ENCODE measurements at regions not wholly inside any gene's neighbourhood (a gene's known extent, or its start where the extent isn't known, plus 50 kb on each side); places are given as distances from the start of the nearest gene placed in this dataset.

DNA sequence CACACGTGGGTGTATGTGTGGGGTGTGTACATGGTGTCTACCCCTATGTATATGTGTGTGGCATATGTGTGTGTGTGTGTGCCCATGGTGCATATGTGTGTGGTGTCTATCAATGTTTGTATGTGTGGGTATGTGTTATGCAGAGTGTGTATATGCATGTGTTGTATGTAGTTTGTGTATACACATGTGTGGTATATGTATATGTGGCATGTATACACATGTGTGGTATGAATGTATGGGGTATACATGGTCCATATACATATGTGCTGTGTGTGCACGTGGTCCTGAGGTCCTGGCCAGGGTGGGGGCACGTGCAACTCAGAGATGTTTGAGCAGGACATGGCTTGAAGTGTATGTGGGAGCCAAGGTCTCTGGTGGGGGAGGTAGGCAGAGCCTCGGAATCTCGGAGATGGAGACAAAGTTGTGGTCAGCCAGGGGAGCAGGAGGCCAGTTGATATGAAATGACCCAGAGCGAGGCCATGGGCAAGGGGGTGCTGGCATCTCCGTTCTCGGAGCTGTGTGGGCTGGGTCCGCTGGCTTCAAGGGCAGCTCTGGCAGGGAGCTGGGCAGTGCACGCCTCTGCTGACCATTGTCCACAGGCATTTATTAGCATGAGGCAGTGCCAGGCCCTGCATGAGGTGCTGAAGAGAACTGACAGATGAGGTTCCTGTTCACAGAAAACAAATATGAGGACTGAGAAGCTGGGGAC lies 276.2 kb upstream of the CHD6 start:
- no peak overlapping the region for H3K27ac Mint-ChIP-seq

DNA sequence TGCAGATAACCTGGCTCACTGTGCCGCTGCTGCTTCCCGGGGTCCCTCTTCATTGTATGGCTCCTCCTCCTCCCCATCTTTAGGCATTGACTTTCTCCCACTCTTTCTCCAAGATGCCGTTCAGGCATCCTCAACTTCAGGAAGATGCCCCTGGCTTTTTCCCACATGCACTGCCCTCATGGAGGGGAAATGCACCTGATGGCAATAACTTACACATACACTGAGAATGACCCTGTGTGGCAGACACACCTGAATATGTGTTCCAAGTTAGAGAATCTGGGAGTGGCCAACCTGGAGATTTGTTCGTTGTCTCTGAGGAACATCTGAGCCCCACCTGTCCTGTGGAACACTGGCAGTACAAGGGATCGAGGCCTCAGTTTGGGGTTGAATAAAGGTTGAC lies 273.9 kb upstream of the CHD6 start:
- H3K4me3 Mint-ChIP-seq = no peak overlapping the region
- POLR2A ChIA-PET = no interaction called here
- DNase-seq (no peak), ATAC-seq (replicated peaks in 1 of 4) (no peak)
- Histone ChIP-seq H3K4me1 (ENCODE audit: control insufficient read depth in 1 of 2, extremely low read depth in 1 of 2, insufficient read depth in 2 of 2, low read length in 2 of 2) (no peaks in the 10 kb centered on the region), H3K4me3 (ENCODE audit: control insufficient read depth in 1 of 2, extremely low read depth in 1 of 2, low read length in 1 of 2) (no peak overlapping the region), H3K36me3 (ENCODE audit: control insufficient read depth in 2 of 2, extremely low read depth in 1 of 2, insufficient read depth in 1 of 2, low read length in 1 of 2) (no peaks in the 10 kb centered on the region), H3K27me3 (replicated peaks in 1 of 2; ENCODE audit: control insufficient read depth in 2 of 2, extremely low read depth in 1 of 2, insufficient read depth in 2 of 2, low read length in 1 of 2) (peaks cover 0 to 4% of the 10 kb centered on the region in 2 experiments), H3K27ac (ENCODE audit: low read length) (no peak overlapping the region), H3K9me3 (no peaks in the 10 kb centered on the region)
- H3K4me1 Mint-ChIP-seq = no peaks in the 10 kb centered on the region
- no peak overlapping the region for H3K27ac Mint-ChIP-seq
- H3K9me3 Mint-ChIP-seq = peaks cover 0 to 8% (median 0%) of the 10 kb centered on the region in 3 donors
- H3K27me3 Mint-ChIP-seq = peaks cover 5 to 11% of the 10 kb centered on the region in 2 donors
- CTCF ChIA-PET = no interaction called here
- no peaks in the 10 kb centered on the region for H3K36me3 Mint-ChIP-seq
- WGBS (ENCODE audit: insufficient coverage) = 75% methylated on average over 4 of the region's 5 CpGs

More for the DNA sequence above, 276.2 kb upstream of the CHD6 start:
- WGBS (ENCODE audit: insufficient coverage) = 75% methylated on average over 10 of the region's 10 CpGs
- no peak overlapping the region for H3K4me3 ChIP-seq (ENCODE audit: control insufficient read depth in 1 of 2, extremely low read depth in 1 of 2, low read length in 1 of 2)
- Mint-ChIP-seq H3K27me3 (peaks cover 5 to 18% of the 10 kb centered on the region in 2 donors), H3K9me3 (peaks cover 0 to 8% (median 0%) of the 10 kb centered on the region in 3 donors), H3K4me3 (no peak overlapping the region), H3K36me3 (no peaks in the 10 kb centered on the region), H3K4me1 (no peaks in the 10 kb centered on the region)
- DNase-seq (no peak), ATAC-seq (replicated peaks in 1 of 4) (no peak)
- no peaks in the 10 kb centered on the region for H3K9me3 ChIP-seq
- peaks cover 0 to 4% of the 10 kb centered on the region in 2 experiments for H3K27me3 ChIP-seq (replicated peaks in 1 of 2; ENCODE audit: control insufficient read depth in 2 of 2, extremely low read depth in 1 of 2, insufficient read depth in 2 of 2, low read length in 1 of 2)
- no peaks in the 10 kb centered on the region for H3K4me1 ChIP-seq (ENCODE audit: control insufficient read depth in 1 of 2, extremely low read depth in 1 of 2, insufficient read depth in 2 of 2, low read length in 2 of 2)
- H3K36me3 ChIP-seq (ENCODE audit: control insufficient read depth in 2 of 2, extremely low read depth in 1 of 2, insufficient read depth in 1 of 2, low read length in 1 of 2) = no peaks in the 10 kb centered on the region
- H3K27ac ChIP-seq (ENCODE audit: low read length) = no peak overlapping the region
- ChIA-PET POLR2A (no interaction called here), CTCF (no interaction called here)

- Histone ChIP-seq H3K27me3 (replicated peaks in 1 of 2; ENCODE audit: control insufficient read depth in 2 of 2, extremely low read depth in 1 of 2, insufficient read depth in 2 of 2, low read length in 1 of 2) (peaks cover 0 to 4% of the 10 kb centered on the region in 2 experiments), H3K27ac (ENCODE audit: low read length) (no peak overlapping the region), H3K4me1 (ENCODE audit: control insufficient read depth in 1 of 2, extremely low read depth in 1 of 2, insufficient read depth in 2 of 2, low read length in 2 of 2) (no peaks in the 10 kb centered on the region), H3K4me3 (ENCODE audit: control insufficient read depth in 1 of 2, extremely low read depth in 1 of 2, low read length in 1 of 2) (no peak overlapping the region), H3K9me3 (no peaks in the 10 kb centered on the region), H3K36me3 (ENCODE audit: control insufficient read depth in 2 of 2, extremely low read depth in 1 of 2, insufficient read depth in 1 of 2, low read length in 1 of 2) (no peaks in the 10 kb centered on the region)
- H3K9me3 Mint-ChIP-seq = peaks cover 0 to 8% (median 0%) of the 10 kb centered on the region in 3 donors
- H3K27me3 Mint-ChIP-seq = peaks cover 5 to 6% of the 10 kb centered on the region in 2 donors
- DNase-seq (no peak), ATAC-seq (replicated peaks in 1 of 4) (no peak)
- H3K27ac Mint-ChIP-seq = no peak overlapping the region
- H3K4me1 Mint-ChIP-seq = no peaks in the 10 kb centered on the region
- no peaks in the 10 kb centered on the region for H3K36me3 Mint-ChIP-seq
- CTCF ChIA-PET = no interaction called here
- WGBS (ENCODE audit: insufficient coverage) = 48% methylated on average over 4 of the region's 4 CpGs
- POLR2A ChIA-PET = no interaction called here
- H3K4me3 Mint-ChIP-seq = no peak overlapping the region
Observed at GRCh38 chr20:41889844-41890224, 271.7 kb upstream of the CHD6 start.

DNA sequence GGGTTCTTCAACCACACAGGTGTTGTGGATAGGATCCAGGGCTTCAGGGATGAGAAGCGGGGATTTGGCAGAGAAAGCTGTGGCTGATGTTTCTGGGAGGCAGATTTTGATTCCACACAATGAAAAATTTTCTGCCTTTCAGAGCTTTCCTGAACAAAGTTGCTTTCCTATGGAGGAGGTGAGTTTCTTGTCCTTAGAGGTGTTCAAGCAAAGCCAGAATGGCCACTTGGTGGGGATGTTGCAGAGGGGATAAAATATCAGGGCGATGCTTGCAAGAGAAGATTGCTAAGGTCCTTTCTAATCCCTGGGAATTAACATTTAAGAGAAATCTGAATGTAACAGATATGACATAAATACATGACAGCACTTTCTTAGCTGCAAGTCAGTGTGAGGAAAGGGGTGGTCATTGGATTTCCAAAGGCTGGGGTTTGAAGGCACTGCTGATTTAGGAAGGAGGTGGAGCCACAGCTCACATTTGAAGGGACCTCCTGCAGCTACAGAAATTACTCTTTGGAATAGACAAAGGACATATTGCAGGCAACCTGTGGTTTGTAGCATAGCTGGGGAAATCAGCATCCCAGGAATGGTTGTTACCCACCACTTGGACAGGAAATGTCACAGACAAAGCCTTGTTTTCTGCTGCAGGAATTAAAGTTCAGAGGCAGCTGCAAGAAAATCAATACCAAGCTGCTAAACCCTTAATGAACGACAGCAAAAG lies 271.1 kb upstream of the CHD6 start:
- WGBS (ENCODE audit: insufficient coverage) = 60% methylated on average over 1 of the region's 3 CpGs
- Mint-ChIP-seq H3K36me3 (no peaks in the 10 kb centered on the region), H3K9me3 (peaks cover 0 to 12% (median 0%) of the 10 kb centered on the region in 3 donors), H3K4me1 (no peaks in the 10 kb centered on the region), H3K27me3 (peaks cover 4 to 8% of the 10 kb centered on the region in 2 donors), H3K27ac (no peak overlapping the region), H3K4me3 (no peak overlapping the region)
- no peaks in the 10 kb centered on the region for H3K36me3 ChIP-seq (ENCODE audit: control insufficient read depth in 2 of 2, extremely low read depth in 1 of 2, insufficient read depth in 1 of 2, low read length in 1 of 2)
- POLR2A ChIA-PET = no interaction called here
- H3K4me3 ChIP-seq (ENCODE audit: control insufficient read depth in 1 of 2, extremely low read depth in 1 of 2, low read length in 1 of 2) = no peak overlapping the region
- H3K27me3 ChIP-seq (replicated peaks in 1 of 2; ENCODE audit: control insufficient read depth in 2 of 2, extremely low read depth in 1 of 2, insufficient read depth in 2 of 2, low read length in 1 of 2) = peaks cover 0 to 4% of the 10 kb centered on the region in 2 experiments
- CTCF ChIA-PET = no interaction called here
- H3K4me1 ChIP-seq (ENCODE audit: control insufficient read depth in 1 of 2, extremely low read depth in 1 of 2, insufficient read depth in 2 of 2, low read length in 2 of 2) = no peaks in the 10 kb centered on the region
- H3K27ac ChIP-seq (ENCODE audit: low read length) = no peak overlapping the region
- DNase-seq (no peak), ATAC-seq (replicated peaks in 1 of 4) (no peak)
- no peaks in the 10 kb centered on the region for H3K9me3 ChIP-seq

GRCh38 chr20:41888434-41888833 lies 270.3 kb upstream of the CHD6 start:
- Mint-ChIP-seq H3K27me3 (peaks cover 2 to 10% of the 10 kb centered on the region in 2 donors), H3K4me1 (no peaks in the 10 kb centered on the region), H3K36me3 (no peaks in the 10 kb centered on the region), H3K4me3 (no peak overlapping the region), H3K9me3 (peaks cover 0 to 11% (median 0%) of the 10 kb centered on the region in 3 donors), H3K27ac (no peak overlapping the region)
- 77% methylated on average over 8 of the region's 8 CpGs for WGBS (ENCODE audit: insufficient coverage)
- ChIA-PET POLR2A (no interaction called here), CTCF (no interaction called here)
- H3K4me1 ChIP-seq (ENCODE audit: control insufficient read depth in 1 of 2, extremely low read depth in 1 of 2, insufficient read depth in 2 of 2, low read length in 2 of 2) = no peaks in the 10 kb centered on the region
- H3K4me3 ChIP-seq (ENCODE audit: control insufficient read depth in 1 of 2, extremely low read depth in 1 of 2, low read length in 1 of 2) = no peak overlapping the region
- no peak overlapping the region for H3K27ac ChIP-seq (ENCODE audit: low read length)
- no peaks in the 10 kb centered on the region for H3K9me3 ChIP-seq
- H3K27me3 ChIP-seq (replicated peaks in 1 of 2; ENCODE audit: control insufficient read depth in 2 of 2, extremely low read depth in 1 of 2, insufficient read depth in 2 of 2, low read length in 1 of 2) = peaks cover 0 to 1% of the 10 kb centered on the region in 2 experiments
- ATAC-seq (replicated peaks in 1 of 4) = no peak
- H3K36me3 ChIP-seq (ENCODE audit: control insufficient read depth in 2 of 2, extremely low read depth in 1 of 2, insufficient read depth in 1 of 2, low read length in 1 of 2) = no peaks in the 10 kb centered on the region
- DNase-seq = no peak

GRCh38 chr20:41887500-41887899 lies 269.3 kb upstream of the CHD6 start:
- Histone ChIP-seq H3K4me3 (ENCODE audit: control insufficient read depth in 1 of 2, extremely low read depth in 1 of 2, low read length in 1 of 2) (no peak overlapping the region), H3K27ac (ENCODE audit: low read length) (no peak overlapping the region), H3K27me3 (replicated peaks in 1 of 2; ENCODE audit: control insufficient read depth in 2 of 2, extremely low read depth in 1 of 2, insufficient read depth in 2 of 2, low read length in 1 of 2) (no peaks in the 10 kb centered on the region), H3K9me3 (no peaks in the 10 kb centered on the region), H3K4me1 (ENCODE audit: control insufficient read depth in 1 of 2, extremely low read depth in 1 of 2, insufficient read depth in 2 of 2, low read length in 2 of 2) (no peaks in the 10 kb centered on the region), H3K36me3 (ENCODE audit: control insufficient read depth in 2 of 2, extremely low read depth in 1 of 2, insufficient read depth in 1 of 2, low read length in 1 of 2) (no peaks in the 10 kb centered on the region)
- POLR2A ChIA-PET = no interaction called here
- no peaks in the 10 kb centered on the region for H3K36me3 Mint-ChIP-seq
- CTCF ChIA-PET = no interaction called here
- H3K4me1 Mint-ChIP-seq = no peaks in the 10 kb centered on the region
- DNase-seq (no peak), ATAC-seq (replicated peaks in 1 of 4) (no peak)
- H3K4me3 Mint-ChIP-seq = no peak overlapping the region
- WGBS (ENCODE audit: insufficient coverage) = 80% methylated on average over 1 of the region's 8 CpGs
- no peak overlapping the region for H3K27ac Mint-ChIP-seq
- H3K27me3 Mint-ChIP-seq = peaks cover 0 to 12% of the 10 kb centered on the region in 2 donors
- peaks cover 0 to 11% (median 0%) of the 10 kb centered on the region in 3 donors for H3K9me3 Mint-ChIP-seq
